Retinal pigment epithelial cell (primary cell): ENCODE measurements at regions not wholly inside any gene's neighbourhood (a gene's known extent, or its start where the extent isn't known, plus 50 kb on each side); places are given as distances from the start of the nearest gene placed in this dataset.

Source experiments
- DNase-seq: peaks from one replicate; pipeline ENCODE4 v3.0.0-alpha.2; 2010; ENCODE audit warnings: low read depth
- H3K4me3 ChIP-seq: 2 replicates; pipeline ENCODE4 v1.5.1; 2011; ENCODE audit warnings: mild to moderate bottlenecking, low read length, control low read depth, moderate library complexity
- TF ChIP-seq, protein P1 (sequence below): conservative IDR thresholded peaks from 2 replicates; pipeline ENCODE4 v1.5.1; 2011; ENCODE audit warnings: low read depth, low read length, control low read depth, inconsistent platforms

- TF ChIP-seq, protein P1, sequence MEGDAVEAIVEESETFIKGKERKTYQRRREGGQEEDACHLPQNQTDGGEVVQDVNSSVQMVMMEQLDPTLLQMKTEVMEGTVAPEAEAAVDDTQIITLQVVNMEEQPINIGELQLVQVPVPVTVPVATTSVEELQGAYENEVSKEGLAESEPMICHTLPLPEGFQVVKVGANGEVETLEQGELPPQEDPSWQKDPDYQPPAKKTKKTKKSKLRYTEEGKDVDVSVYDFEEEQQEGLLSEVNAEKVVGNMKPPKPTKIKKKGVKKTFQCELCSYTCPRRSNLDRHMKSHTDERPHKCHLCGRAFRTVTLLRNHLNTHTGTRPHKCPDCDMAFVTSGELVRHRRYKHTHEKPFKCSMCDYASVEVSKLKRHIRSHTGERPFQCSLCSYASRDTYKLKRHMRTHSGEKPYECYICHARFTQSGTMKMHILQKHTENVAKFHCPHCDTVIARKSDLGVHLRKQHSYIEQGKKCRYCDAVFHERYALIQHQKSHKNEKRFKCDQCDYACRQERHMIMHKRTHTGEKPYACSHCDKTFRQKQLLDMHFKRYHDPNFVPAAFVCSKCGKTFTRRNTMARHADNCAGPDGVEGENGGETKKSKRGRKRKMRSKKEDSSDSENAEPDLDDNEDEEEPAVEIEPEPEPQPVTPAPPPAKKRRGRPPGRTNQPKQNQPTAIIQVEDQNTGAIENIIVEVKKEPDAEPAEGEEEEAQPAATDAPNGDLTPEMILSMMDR = no peak
- no peak overlapping the region for H3K4me3 ChIP-seq
- DNase-seq = no peak
Measured at GRCh38 chr6:50979171-50979525, 160.5 kb downstream of the TFAP2B start.

GRCh38 chr6:50984135-50984534, 165.5 kb downstream of the TFAP2B start:
- no peak overlapping the region for H3K4me3 ChIP-seq
- no peak for DNase-seq
- TF ChIP-seq, protein P1 = no peak

DNA sequence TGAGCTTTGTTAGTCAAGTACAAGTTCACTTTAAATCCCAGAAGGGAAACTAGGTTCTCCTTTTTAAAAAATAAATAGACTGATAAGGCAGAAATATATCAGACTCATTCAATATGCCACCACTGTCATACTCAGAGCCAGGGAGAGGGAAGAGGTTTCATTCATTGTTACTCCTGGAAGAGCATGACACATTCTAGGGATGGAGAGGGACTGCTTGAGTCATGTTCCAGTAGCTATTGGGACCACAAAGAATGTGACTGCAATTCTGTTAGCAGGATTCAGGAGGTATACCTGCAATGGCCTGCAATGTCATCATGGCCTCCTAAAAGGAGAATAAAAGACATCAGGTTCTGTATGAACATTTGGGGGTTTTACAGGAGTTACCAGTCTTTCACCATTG, 167.6 kb downstream of the TFAP2B start:
- no peak overlapping the region for H3K4me3 ChIP-seq
- TF ChIP-seq, protein P1 = no peak
- no peak for DNase-seq

DNA sequence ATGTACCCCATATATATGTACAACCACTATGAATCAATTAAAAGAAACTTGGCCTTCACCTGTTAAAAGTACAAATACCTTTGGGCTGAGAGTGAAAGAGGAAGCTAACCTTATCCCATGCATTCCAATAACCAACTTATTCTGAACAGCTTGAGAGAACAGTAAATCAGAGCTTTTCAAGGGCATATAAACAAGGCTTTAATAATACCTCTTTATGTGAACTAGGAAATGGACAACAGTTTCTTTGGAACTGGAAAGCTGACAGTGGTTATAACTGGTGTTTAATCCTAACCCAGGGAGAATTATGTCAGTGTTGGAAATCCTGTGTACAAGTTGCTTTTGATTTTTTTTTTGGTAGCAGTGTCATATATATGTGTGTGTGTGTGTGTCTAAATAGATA, 170.5 kb downstream of the TFAP2B start:
- DNase-seq = no peak
- TF ChIP-seq, protein P1 = no peak
- no peak overlapping the region for H3K4me3 ChIP-seq

- H3K4me3 ChIP-seq = no peak overlapping the region
- TF ChIP-seq, protein P1 = no peak
- DNase-seq = no peak
Measured at GRCh38 chr6:50990750-50991446, 172.2 kb downstream of the TFAP2B start.

DNA sequence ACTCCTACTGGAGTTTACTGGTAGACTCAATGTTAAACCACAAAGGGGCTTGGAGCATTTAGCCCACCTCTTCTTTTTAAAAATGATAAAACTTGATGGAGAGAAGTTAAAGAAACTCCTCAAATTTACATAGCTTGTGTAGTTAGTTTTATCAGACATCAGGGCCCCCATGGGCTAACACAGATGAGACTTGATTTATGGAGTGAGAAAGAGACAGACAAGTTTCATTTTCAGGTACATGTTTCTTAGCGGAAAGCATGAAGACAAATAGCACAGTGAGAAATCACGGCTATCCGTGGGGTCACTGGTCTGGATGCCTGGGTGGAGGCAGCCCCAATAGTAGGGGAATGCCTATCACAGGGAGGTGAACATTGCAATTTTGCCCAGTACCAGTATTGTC, 173.6 kb downstream of the TFAP2B start:
- TF ChIP-seq, protein P1 = no peak
- no peak for DNase-seq
- H3K4me3 ChIP-seq = no peak overlapping the region
